ENCODE measurements at regions not wholly inside any gene's neighbourhood (a gene's known extent, or its start where the extent isn't known, plus 50 kb on each side); places are given as distances from the start of the nearest gene placed in this dataset.

GRCh38 chr19:28701491-28701890, 511.5 kb downstream of the UQCRFS1 start:
- TF ChIP-seq TP53 (CRISPR knock-in tag; IDR thresholded peaks at IDR 0.05) (no peak), CTCF (IDR thresholded peaks at IDR 0.05) (no peak), CREM (CRISPR knock-in tag; IDR thresholded peaks at IDR 0.05) (no peak), IRF1 (CRISPR knock-in tag; IDR thresholded peaks at IDR 0.05) (no peak), ZNF425 (CRISPR knock-in tag; conservative IDR thresholded peaks at IDR 0.05) (no peak), ESRRA (CRISPR knock-in tag; IDR thresholded peaks at IDR 0.05; ENCODE audit: borderline replicate concordance) (no peak), ZNF121 (CRISPR knock-in tag; IDR thresholded peaks at IDR 0.05) (no peak), ZBTB43 (CRISPR knock-in tag; IDR thresholded peaks at IDR 0.05) (no peak), ZNF532 (CRISPR knock-in tag; IDR thresholded peaks at IDR 0.05; ENCODE audit: borderline replicate concordance) (no peak), GABPB1 (CRISPR knock-in tag; IDR thresholded peaks at IDR 0.05) (no peak)

All from WTC11 (cell line).